C1 segment of cervical spinal cord (tissue), 14 donors: ENCODE measurements at regions not wholly inside any gene's neighbourhood (a gene's known extent, or its start where the extent isn't known, plus 50 kb on each side); places are given as distances from the start of the nearest gene placed in this dataset.
"Not testable (repeated sequence)": the region's sequence is repeated elsewhere in the genome, so short reads cannot be mapped to it uniquely, and the experiment has no call there.

Experiments
- DNase-seq, 14 donors: peaks; one replicate each; lab custom pipeline; 2025; lab: John Stamatoyannopoulos, UW

DNA sequence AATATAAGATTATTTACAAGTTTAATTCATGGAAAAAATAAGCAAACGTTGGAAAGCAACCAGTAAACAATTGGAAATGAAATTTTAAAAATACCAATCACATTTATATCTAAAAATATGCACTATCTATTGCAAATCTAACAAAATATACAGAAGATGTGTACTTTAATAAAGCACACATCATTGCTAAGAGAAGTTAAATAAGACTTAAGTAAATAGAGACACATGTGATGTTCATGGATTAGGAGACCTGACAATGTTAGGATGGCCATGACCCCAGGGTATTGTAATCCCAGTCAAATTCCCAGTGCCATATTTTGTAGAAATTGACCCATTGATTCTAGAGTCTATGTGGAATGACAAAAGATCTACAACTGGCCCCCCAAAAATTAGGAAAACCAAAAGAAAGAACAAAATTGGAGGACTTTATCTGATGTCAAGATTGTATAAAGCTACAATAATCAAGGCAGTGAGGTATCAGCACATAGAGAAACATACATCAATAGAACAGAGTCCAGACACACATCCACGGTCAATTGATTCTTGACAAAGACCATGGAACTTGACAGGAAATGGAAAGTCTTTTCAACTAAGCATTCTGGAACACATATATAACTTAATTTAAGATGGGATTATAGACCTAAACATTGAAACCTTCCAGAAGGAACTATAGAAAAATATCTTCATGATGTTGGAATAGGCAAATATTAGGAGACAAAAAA lies 90.8 kb upstream of the USP29 start:
- no peak for DNase-seq

DNA sequence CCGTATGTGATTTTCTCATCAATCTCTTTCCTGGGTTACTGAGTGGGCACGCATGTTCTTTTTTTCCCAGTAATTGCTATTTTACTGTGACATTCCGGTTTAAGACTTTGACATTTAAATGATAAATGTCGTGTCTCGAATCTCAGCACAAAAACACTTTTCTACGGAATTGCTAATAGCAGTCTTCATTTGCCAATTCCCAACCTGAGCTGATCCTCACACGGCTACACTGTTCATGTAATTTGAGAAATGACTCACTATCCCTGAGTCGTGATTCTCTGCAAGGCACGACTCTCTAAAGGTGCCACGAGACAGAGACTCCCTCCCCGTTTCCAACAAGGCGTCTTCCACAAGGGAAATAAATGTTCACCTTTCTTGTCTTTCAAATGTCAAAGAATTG lies 88.7 kb upstream of the USP29 start:
- no peak for DNase-seq

DNA sequence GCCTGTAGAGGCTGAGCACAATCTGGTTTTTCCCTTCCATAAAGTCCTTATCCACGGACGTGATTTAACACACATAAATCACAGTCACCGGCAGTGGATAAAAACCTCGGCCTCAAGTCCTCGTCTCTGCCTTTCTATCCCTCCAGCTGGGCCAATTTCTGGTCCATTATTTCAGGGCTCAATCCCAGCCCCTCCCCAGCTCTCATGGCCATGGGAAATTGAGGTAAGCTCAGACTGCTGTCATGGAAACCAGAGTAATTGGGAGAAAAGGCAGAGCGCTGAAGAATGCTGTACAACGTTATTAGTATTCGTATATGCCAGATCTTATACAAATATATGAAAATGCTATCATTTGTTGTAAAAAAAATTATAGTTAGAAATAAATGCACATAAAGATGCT lies 86.2 kb upstream of the USP29 start:
- no peak for DNase-seq

DNA sequence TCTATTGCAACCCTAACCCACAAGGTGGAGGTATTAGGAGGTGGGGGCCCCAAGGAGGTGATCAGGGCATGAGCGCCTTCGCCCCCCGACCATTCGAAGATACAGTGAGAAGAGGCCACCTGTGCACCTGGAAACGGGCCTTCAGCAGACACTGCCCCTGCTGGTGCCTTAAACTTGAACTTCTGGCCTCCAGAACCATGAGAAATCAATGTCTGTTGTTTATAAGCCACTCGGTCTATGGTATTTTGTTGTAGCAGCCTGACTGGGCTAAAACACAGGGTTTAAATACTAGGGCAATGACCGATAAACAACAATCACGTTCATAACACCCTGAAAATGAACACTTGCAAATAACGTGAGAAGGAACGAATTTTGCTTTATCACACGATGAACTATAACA lies 85.2 kb upstream of the USP29 start:
- no peak for DNase-seq

DNA sequence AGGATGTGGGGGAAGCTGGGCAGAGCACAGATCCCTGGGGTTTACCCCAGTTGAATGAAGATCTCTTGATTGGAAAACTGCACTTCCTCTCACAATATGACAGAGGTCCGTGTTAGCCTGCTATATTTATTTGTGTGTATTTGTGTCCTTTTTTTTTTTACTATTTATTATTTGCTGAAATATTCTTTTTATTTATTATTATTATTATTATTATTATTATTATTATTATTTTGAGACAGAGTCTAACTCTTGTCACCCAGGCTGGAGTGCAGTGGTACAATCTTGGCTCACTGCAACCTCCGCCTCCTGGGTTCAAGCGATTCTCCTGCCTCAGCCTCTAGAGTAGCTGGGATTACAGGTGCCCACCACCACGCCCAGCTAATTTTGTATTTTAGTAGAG lies 84.0 kb upstream of the USP29 start:
- DNase-seq = not testable (repeated sequence)

DNA sequence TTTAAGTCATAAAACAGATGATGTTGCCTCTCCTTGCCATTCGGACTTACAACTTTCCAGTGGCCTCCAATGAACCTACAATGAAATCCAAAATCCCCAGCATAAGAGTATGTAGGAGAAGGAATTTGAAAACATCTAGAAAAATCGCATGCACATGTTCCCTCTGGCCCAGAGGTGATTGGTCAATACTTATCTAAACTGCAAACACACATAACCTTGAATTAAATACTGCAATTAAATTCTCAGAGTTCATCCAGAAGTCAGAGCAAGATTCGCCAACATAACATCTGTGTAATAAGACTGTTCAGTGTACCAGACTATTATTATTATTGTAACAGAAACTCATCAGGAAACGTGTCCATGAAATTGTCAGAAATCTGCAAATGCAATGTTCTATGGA lies 82.2 kb upstream of the USP29 start:
- DNase-seq = no peak

DNA sequence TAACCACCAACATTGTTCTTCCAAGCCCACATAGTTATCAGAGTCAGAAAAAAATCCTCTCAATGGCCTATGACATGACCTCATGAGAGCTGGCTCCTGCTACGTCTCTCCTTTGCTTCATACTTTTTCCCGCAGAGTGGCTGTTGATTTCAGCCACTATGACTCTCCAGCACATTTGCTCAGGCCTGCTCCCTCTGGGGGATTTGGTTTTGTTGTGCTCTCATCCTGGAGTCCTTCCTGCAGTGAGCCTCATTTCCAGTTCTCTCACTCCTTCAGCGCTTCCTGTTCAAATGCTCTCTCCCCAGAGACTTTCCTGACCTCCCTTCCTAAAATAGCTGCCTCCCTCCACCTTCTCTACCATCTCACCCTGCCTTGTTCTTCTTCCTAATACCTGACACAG lies 72.0 kb upstream of the USP29 start:
- no peak for DNase-seq

DNA sequence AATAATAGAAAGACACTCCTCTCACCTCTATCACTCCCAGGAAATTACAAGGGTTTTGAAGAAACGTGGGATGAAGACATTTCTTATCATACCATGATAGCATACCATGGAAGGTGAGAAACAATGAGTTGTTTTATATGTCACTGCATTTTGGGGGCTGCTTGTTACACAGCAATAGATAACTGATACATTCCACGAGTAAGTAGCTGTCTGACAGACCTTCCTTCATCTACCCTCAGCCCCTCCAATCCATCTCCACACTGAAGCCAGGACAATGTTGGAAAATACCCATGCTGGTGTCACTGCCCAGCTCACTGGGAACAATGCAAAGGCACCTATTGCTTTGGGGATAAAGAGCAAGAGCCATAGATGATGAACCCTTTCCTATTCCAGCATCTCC lies 68.9 kb upstream of the USP29 start:
- no peak for DNase-seq

DNA sequence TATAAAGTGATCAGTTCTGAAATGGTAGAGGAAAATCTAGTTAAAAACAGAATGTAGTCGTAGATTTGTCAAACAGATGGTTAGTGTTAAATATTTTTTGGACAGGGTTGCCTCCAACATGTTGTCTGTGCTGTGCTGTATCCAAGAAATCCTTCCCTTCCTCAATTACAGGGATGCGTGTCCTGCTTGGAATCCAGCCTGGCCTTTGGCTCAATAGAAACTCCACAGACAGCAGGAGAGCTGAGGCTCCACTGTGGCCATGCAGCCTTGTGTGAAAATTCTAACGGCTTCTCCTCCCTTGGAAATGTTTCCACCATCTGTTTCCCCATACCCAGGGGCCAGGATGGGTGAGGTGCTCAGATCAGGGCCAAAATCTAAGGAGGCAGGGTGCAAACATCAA lies 67.7 kb upstream of the USP29 start:
- peak in 2 of 14 donors; percentile 34 to 77 for DNase-seq

DNA sequence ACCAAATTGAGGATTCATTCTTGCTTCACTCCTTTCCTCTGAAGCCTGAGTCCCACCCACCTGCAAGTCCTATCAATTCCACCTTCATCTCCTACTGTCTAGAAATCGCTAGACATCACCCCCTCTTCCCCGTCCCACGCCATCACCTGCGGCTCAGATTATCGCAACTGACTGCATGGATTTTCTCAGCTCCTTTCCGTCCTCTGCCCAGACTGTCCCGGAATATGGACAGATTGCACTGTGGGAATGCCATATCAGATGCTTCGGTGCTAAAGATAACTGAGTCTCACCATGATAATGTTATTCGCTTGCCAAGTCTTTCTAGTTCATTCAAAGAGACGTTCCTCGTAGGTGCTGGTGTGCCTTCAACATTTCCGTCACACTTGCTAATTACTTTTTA lies 66.4 kb upstream of the USP29 start:
- DNase-seq = peak in 1 of 14 donors; percentile 13

DNA sequence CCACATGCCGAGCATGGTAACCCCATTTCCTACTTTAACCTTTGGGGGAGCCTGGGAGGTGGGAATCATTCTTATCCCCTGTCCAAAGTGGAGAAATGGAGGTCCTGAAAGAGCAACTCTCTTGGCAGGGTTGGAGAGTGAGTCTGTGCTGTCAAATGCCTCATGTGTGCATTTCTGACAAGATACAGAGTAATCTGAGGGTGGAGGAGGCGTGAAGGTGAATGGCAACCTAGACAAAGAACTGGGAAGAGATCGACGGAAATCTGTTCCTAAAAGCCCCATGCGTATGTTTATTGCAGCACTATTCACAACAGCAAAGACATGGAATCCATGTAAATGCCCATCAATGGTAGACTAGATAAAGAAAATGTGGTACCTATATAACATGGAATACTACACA lies 63.8 kb upstream of the USP29 start:
- DNase-seq = no peak

DNA sequence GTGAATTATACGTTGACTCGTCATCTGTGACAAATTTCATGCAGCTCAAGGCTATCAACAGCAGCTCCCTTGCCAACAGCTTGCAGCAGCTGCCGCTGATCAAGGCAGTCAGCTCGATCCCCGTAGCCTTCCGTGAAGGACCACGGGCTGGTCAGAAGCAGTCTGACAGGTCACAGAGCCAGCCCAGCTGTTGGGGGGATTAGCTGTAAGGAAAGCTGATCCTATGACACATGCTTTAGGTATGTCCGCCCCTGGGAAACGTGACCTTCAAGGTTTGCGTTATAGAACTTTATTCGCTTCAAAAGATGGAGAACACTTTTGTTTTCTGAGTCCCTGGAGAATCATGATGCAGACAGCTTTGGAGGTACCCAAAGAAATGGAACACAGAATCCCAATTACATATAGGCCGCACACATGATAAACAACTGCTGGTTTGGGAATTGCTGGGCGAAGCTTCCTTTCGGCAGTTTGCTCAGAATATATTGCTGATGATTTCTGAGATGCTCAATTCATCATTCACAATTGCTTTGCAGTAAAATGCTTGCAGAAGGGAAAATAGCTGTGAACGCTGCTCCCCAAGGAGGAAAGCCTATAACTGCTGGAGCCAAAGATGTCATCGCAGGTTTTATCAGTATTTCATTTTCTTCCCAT lies 62.6 kb upstream of the USP29 start:
- DNase-seq = no peak

DNA sequence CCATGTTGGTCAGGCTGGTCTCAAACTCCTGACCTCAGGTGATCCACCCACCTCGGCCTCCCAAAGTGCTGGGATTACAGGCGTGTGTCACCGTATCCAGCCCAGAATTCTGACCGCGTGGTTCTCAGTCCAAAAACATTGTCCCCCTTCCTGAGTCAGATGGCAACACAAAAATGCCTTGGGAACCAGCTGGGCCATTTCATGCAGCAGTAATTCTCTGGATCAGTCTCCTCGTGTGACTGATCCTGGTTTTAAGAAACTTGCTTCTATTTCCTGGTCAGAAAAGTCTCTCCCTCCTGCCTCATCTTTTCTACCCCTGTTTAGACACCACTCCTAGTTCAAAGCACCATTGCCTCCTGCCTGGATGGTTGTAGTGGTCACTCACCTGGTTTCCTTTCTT lies 60.9 kb upstream of the USP29 start:
- no peak for DNase-seq

DNA sequence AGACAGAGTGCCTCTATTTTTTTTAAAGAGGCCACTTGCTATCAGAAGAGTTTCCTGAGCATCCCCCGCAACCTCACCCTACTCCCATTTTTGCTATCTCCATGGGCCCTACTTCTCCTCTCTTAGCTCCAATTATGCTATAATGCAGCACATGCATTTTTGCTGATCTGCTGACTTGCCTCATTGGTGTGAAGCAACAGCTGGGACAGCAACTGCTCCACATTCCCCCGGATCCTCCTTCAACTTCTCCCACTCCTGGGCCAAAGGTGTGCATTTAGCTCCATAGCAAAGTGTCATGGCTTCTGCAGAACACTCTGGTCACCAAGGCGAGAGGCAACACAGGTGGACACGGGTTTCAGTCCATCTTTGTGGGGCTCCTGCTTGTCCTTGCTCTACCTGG lies 56.7 kb upstream of the USP29 start:
- no peak for DNase-seq

DNA sequence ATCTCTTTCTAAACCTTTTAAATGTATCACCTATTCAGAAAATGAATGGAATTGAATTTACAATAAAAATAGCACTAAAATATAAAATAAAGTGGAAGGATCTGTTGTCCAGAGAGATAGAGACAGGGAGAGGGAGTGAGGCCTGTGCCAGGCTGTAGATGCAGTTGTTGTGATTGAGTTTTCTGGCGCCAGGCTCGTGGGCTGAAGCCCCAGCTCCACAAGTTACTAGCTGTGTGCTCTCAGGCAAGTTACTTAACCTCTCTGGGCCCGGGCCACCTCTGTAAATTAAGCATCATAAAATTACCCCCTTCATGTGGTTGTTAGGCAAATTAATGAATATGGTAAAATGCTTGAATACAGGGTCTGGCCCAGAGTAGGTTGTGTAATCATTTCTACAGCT lies 52.3 kb upstream of the USP29 start:
- DNase-seq = no peak

DNA sequence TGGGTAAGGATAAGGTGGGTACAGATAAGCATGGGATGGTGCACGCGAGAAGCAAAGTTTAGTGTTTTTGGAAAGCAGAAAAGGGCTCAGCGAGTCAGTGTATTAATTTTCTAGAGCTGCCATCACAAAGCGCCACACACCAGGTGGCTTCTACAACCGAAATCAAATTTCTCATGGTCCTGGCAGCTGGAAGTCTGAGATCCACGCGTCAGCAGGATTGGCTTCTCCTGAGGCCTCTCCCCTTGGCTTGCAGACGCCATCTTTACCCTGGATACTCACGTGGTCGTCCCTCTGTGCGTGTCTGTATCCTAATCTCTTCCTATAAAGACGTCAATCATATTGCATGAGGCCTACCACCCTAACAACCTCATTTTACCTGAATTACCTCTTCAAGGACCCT lies 51.5 kb upstream of the USP29 start:
- DNase-seq = no peak

DNA sequence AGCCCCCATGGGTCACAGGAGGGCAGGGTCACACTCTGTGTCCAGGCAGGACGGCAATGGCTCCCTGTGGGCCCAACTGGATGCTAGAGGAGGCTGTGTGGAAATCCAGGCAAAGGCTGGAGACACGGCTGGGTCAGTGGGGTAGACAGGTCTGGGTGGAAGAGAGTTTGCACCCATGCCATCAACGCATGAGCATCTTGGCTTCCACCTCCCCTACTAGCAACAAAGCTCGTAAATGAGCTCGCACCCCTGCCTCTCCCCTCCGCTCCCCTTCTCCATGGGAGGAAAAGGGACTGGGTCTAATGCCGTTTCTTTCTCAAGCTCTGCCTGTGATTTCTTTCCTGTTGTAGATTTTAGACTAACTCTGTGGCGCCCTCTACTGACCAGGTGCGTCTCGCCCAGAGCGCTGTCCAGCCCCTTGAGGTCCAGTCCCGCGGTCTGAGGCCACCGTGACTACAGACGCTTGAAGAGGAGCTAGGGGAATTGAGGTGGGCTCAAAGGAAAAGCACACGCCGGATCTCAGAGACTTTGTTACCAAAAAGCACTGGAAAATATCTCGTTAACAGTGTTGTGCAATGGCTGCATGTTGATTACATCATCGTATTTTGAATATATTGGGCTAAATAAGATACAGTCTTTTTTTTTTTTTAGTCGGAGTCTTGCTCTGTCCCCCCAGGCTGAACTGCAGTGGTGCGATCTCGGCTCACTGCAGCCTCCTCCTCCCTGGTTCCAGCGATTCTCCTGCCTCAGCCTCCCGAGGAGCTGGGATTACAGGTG lies 50.7 kb upstream of the USP29 start:
- DNase-seq = peak in 4 of 14 donors; percentile 0 to 7 (median 3)
